DMS79 treated with DMSO at 0.1 percent for 48 hours (cell line): ENCODE measurements at regions not wholly inside any gene's neighbourhood (a gene's known extent, or its start where the extent isn't known, plus 50 kb on each side); places are given as distances from the start of the nearest gene placed in this dataset.
"Not testable (repeated sequence)": the region's sequence is repeated elsewhere in the genome, so short reads cannot be mapped to it uniquely, and the experiment has no call there.

Experiments
- DNase-seq: peaks from one replicate; lab custom pipeline; 2025; lab: John Stamatoyannopoulos, UW

DNA sequence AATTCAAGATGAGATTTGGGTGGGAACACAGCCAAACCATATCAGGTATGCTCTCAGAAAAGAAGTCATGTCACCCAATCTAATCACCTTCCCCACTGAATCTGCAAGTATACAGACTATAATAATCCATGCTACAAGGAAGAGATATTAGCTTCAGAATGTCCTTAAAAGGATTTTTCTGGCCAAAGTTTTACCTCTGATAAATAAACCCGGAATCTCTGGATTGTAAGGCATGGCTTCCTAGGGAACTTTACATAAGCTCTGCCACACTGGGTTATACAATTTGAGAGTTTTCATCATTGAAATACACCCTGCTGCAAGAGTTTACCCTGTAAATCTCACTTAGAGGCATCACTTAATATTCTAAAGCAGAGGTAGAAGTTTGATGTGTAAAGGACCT, 330.5 kb upstream of the KCNMB2 start:
- no peak for DNase-seq

DNA sequence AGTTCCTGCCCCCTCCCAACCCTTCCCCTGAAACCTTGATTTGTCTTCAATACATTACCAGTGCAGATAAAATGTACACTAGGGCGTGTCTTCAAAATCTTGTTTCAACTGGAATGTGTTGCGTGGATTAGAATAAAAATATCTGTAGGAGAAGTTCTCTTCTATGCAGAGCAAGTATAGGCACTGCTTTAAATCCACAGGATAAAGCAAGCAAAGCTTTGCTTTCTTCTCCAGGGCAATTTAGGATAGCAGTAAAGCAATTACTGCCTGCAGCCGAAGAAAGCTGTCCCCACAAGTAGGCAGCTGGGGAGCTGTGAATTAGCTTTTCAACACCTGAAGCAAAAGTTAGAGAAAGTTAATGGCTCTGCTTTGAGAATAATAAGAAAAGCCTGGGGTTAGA, 329.7 kb upstream of the KCNMB2 start:
- DNase-seq: no peak

DNA sequence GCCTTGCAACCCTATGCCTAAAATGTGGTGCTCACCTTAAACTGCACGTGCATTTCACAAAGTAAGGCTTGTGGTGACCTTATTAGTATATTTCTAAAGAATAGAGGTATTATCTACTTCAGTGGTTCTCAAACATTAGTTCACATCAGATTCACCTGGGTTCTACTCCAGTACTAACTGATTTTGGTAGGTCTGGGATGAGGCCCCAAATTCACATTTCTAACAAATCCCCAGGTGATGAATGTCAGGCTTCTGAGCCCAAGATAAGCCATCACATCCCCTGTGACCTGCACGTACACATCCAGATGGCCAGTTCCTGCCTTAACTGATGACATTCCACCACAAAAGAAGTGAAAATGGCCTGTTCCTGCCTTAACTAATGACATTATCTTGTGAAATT, 329.1 kb upstream of the KCNMB2 start:
- DNase-seq: not testable (repeated sequence)

DNA sequence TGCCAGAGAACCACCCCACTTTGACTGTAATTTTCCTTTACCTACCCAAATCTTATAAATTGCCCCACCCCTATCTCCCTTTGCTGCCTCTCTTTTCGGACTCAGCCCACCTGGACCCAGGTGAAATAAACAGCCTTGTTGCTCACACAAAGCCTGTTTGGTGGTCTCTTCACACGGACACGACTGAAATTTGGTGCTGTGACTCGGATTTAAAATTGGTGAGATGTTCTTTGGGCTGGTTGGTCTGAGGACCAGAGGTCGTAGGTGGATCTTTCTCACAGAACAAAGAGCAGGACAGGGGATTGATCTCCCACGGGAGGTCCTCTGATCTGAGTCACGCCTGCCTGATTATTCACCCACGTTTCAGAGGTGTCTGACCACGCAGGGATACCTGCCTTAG, 328.6 kb upstream of the KCNMB2 start:
- not testable (repeated sequence) for DNase-seq

DNA sequence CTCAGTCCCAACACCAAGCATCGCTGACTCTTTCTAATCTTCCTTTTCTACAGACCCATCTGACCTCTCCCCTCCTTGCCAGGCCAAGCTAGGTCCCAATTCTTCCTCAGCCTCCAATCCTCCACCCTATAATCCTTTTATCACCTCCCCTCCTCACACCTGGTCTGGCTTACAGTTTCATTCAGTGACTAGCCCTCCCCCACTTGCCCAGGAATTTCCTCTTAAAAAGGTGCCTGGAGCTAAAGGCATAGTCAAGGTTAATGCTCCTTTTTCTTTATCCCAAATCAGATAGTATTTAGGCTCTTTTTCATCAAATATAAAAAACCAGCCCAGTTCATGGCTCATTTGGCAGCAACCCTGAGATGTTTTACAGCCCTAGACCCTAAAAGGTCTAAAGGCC, 327.1 kb upstream of the KCNMB2 start:
- not testable (repeated sequence) for DNase-seq

DNA sequence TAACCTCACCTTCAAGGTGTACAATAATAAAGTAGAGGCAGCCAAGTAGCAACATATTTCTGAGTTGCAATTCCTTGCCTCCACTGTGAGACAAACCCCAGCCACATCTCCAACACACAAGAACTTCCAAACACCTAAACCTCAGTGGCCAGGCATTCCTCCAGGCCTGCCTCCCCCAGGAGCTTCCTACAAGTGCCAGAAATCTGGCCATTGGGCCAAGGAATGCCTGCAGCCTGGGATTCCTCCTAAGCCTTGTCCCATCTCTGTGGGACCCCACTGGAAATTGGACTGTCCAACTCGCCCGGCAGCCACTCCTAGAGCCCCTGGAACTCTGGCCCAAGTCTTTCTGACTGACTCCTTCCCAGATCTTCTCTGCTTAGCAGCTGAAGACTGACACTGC, 326.6 kb upstream of the KCNMB2 start:
- not testable (repeated sequence) for DNase-seq

DNA sequence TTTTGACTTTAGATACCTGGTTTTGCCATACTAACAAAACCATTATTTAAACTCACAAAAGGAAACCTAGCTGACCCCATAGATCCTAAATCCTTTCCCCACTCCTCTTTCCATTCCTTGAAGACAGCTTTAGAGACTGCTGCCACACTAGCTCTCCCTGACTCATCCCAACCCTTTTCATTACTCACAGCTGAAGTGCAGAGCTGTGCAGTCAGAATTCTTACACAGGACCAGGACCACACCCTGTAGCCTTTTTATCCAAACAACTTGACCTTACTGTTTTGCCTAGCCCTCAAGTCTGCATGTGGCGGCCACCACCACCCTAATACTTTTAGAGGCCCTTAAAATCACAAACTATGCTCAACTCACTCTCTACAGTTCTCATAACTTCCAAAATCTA, 325.1 kb upstream of the KCNMB2 start:
- DNase-seq: not testable (repeated sequence)

DNA sequence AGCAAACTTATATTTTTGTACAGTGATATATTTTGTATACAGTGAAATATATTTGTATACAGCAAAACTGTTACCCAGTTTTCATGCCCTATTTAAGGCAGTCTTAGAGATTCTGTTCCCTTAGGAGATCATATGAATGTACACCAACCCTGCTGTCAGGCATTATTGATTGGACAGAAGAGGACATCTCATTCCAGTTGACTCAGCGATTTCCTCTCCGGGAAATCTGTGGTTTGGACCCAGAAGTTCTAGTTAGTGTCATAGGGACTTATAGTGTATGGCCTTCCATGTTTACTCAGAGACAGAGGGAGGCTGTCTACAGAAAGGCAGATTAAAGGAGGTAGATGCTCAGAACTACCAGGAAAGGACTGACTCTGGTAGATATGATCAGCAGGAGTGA, 318.8 kb upstream of the KCNMB2 start:
- no peak for DNase-seq

DNA sequence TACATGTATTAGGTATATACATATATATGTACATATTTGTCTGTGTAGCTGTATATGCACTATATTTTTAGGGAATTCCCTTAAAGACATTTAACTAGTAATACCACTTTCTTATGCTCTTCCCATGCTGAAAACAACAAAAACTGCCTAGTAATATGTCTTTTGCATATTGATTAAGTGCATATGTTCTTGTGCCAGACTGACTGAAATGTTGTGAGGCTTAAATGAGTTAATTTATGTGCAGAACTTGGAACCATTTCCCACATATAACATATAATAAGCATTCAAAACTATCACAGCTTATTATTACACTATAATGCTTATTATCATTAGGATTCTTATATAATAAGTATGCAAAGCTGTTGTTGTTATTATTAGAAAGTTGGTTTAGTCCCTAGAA, 318.0 kb upstream of the KCNMB2 start:
- no peak for DNase-seq

DNA sequence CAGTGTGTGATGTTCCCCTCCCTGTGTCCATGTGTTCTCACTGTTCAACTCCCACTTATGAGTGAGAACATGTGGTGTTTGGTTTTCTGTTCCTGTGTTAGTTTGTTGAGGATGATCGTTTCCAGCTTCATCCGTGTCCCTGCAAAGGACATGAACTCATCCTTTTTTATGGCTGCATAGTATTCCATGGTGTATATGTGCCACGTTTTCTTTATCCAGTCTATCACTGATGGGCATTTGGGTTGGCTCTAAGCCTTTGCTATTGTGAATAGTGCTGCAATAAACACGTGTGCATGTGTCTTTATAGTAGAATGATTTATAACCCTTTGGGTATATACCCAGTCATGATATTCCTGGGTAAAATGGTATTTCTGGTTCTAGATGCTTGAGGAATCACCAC, 316.6 kb upstream of the KCNMB2 start:
- not testable (repeated sequence) for DNase-seq

DNA sequence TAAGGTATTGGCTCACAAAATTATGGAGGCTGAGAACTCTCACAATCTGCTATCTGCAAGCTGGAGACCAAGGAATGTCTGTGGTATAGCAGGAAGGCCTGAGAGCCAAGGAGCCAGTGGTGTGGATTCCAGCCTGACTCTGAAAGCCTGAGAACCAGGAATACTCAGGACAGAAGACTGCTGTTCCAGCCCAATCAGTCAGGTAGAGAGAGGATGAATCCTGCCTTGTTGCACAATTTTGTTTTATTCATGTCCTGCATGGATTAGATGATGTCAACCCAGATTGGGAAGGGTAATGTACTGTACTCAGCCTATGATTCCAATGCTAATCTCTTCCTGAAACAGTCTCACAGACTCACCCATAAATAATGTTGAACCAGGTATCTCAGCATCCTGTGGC, 312.4 kb upstream of the KCNMB2 start:
- no peak for DNase-seq

DNA sequence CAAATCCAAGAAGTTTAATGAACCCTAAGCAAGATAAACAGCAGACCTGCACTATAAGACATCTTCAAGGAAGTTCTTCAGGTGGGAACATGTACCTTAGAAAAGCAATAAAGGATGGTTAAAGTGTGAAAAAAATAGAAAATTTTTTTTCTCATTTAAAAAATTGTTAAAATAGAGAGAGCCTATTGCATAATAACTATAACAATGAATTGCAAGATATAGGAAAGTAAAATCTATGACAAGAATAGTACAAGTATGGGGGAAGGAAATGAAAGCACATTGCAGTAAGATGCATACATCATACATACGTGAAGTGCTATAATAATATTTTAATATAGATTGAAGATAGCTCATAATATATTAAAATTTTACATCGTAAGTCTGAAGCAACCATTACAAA, 310.1 kb upstream of the KCNMB2 start:
- DNase-seq: no peak

DNA sequence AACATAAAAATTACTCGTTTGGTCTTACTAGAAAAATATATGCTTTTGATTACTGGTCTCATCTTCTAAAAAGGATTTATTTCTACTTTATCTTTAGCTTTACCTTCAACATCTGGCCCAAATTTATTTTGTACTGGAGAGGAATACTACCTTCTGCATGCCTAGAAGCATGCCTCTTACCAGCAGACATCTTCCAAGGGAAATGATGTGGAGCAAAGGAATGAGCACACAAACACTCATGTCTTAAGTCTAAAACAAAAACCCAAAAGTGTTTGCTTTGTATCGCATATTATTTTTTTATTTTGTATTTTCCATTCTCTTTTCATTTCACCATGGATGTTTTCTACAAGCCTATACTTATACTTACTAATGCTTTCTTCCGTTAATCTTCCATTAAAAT, 304.6 kb upstream of the KCNMB2 start:
- no peak for DNase-seq

DNA sequence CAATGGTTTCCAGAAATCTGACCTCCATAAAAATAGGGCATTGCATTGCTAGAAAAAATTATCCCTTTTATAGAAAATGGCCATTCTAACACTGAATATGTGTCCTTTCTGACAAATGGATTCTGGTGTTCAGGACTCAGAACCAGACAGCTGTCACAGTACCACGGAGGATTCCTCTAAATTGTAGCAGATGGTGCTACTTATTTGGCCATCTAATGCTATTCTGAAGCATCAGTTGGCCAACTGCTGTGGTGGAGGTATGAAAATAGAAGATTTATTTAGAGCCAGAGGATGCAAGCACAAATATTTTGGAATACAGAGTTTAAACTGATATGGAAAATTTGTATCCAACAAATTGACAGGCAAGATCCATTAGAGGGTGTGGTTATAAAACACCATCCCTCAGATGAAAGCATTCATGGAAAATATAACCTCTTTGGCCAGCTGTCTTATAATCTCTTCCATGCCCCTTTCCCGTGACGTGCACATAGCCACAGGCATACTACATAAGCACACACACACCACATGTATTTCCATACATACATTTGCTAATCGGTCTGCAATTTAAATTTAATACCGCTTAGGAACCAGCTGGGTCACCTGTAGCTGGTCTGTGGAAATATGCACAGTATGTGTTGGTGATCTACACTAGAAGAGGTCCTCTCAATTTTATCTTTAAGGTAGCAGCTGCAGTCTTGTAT, 302.7 kb upstream of the KCNMB2 start:
- DNase-seq: no peak

DNA sequence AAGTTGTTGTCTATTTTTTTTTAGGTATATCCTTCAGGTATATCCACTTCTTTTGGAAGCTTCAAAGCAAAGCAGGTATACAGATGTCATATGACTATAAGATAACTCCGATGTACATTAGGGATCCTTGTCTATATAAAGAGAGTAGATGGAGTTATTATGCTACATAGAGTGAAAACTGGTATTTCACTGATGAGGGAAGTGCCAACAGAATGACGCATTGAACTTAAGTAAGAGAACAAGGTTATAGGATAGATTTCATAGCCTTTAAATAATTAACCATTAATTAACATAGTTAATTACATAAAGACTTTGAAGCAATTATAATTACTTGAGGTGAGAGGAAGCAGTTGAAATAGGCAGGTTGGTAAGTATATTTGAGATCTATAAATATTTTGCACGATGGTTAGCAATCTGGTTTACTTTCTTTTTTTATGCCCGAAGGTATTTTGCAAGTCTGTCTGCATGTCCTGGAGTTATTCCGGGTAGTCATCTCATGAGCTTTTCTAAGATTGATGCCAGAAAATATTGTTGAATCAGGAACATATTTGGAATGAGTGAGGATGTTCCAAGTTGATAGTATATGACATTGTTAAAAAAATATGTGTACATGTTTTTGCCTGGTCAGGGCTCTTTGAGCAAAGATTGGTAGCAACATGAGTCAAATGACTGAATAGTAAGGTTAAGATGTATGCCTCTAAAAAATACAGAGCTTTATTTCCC, 299.5 kb upstream of the KCNMB2 start:
- DNase-seq: no peak

DNA sequence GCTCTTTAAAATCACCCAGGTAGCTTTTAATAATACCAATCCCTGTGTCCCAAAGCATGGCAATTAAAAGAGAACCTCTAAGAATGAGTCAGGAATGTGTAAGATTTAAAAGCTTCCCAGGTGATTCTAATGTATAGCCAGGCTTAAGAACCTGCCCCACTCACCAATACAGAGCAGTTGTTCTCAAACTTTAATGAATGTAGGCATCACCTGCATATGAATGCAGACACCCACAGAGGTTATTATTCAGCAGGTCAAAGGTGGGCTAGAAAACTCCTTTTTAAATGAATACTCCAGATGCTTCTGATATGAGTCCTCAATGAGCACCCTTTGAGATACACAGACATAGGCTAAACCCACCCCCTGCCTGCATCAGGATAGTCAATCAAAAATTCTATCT, 298.1 kb upstream of the KCNMB2 start:
- DNase-seq: no peak

DNA sequence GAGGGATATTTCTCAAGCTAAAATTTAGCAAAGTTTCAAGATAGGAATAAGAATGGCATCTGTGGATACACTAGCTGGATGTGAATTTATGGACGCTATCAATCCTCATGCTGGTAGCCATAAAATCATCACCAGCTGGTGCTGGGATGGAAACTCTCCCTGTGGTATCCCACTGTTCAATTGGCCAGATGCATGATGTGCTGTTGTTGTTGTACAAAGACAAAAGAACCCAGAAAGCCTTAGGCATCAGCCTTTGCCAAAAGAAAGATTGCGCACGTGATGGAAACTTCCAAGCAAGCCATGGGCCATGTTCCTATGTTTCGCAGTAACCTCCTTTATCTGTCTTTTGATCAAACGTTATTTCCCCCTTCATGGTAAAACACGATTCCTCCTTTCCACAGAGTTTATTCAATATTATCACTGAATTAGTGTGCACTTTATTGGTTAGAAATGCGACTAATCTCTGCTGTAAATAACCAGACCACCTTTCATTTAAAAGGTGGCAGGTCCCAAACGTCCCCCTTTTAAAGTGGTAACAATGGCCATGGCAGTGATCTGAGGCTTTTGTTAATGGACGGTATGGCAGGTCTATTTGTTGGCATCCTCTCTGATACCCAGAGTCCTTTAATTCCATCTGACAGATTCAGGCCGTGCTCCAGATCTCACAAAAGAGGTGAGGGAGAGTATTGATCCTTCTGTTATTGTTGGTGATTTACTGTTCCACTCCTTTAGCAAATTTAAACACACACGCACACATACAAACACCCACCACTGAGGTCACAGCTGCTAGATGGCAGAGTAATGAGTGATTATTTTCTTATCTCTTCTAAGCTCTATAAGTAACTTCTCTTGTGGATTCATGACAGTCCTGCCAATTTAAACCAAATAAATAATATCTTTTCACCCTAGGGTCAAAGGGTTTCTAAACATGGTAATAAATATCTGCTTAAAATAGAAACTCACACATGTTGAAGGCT, 291.2 kb upstream of the KCNMB2 start:
- no peak for DNase-seq

DNA sequence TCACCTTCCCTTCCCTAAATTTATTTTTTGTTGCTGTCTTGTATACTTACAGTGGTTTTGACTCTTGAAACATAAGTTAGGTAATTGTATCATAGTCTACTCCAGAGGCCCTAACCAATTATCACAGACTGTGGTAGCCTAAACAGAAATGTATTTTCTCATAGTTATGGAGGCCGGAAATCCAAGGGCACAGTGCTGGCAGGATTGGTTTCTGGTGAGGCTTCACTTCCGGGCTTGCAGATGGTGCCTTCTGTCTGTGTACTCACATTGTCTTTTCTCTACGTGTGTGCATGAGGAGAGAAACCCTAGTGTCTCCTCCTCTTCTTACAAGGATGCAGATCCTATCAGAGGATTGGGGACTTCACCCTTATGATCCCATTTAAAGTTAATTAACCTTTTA, 290.2 kb upstream of the KCNMB2 start:
- DNase-seq: no peak

DNA sequence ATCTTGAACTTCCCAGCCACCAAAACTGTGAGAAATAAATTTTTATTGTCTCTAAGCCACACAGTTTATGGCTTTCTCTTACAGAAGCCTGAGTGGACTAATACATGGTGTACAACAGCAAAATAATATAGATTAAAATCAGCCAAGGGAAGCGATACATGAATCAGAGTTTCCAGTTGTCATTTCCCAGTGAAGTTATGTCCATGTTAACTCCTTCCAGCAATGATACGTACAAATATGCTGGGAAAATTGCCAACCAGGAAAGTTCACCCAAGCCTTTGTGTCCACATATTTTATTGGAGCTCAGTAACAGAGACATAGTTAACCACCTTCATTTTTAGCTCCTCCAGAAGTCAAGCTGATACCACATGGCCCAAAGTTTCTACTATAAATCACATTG, 280.9 kb upstream of the KCNMB2 start:
- DNase-seq: no peak

DNA sequence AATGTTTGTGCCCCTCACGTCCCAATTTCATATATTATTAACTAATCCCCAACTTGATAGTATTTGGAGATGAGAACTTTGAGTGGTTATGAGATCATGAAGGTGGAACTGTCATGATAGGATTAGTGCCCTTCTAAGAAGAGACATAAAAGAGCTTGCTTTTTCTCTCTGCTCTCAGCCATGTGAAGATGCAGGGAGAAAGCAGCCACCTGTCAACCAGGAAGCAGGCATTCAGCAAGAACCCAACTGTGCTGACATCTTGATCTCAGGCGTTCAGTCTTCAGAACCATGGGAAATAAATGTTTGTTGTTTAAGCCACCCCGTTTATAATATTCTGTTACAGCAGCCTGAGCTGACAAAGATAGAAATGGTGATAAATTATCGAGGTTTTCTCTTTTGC, 278.7 kb upstream of the KCNMB2 start:
- no peak for DNase-seq

DNA sequence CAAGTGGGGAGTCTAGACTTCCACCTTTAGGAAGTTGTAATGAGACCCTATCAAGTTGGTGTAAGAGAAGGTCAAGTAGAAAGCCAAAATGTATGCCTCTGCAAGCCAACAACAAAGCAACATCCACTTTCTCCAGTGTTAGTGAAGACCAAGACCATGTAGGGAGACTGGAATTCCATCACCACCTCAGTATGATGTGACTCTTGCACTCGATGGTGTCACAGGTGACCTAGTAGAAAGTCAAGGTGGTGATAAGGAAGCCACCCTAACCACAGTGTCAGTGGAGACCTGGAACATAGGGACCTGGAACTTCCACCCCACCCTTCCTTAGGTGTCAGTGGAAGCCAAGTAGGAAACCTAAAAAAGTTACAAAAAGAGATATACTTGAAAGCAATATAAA, 278.1 kb upstream of the KCNMB2 start:
- no peak for DNase-seq

DNA sequence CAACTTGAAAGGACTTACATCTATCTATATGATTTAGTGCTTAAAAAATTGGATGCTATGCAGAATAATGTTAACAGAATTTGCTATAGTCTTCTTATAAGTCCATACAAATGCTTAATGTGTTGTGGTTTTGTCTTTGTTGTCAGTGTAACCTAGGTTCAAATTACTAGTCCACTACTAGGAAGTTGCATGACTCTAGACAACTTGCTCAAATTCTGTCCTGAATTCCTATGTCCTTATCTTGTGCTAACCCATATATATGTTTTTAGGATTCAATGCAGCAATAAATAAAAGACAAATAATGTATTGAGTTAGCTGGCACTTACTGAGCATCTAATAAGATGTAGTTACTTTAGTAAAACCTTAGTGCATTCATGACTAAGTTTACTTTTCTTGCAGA, 276.5 kb upstream of the KCNMB2 start:
- DNase-seq: no peak
